Panc1 (cell line): ENCODE measurements at regions not wholly inside any gene's neighbourhood (a gene's known extent, or its start where the extent isn't known, plus 50 kb on each side); places are given as distances from the start of the nearest gene placed in this dataset.

Source experiments
- POLR2AphosphoS5 ChIP-seq: IDR thresholded peaks from 2 replicates; pipeline ENCODE4 v1.6.1; 2012; ENCODE audit warnings: mild to moderate bottlenecking, low read depth, low read length, moderate library complexity
- TCF7L2 ChIP-seq: IDR thresholded peaks from 2 replicates; pipeline ENCODE4 v1.6.1; 2011; ENCODE audit warnings: mild to moderate bottlenecking, low read depth, low read length, inconsistent platforms
- TF ChIP-seq, protein P1 (sequence below): fragments of 450-650 bp; IDR thresholded peaks from 2 replicates; pipeline ENCODE4 v1.5.1; 2017; ENCODE audit warnings: mild to moderate bottlenecking
- TF ChIP-seq, protein P2 (sequence below), 2 experiments: IDR thresholded peaks; 2 replicates each; pipeline ENCODE4 v1.6.1; 2011 to 2012; ENCODE audit warnings: low read depth in 2 of 2, control low read depth in 1 of 2, low read length in 1 of 2, mild to moderate bottlenecking in 1 of 2, moderate library complexity in 1 of 2; ENCODE audit not compliant: insufficient read depth in 1 of 2

DNA sequence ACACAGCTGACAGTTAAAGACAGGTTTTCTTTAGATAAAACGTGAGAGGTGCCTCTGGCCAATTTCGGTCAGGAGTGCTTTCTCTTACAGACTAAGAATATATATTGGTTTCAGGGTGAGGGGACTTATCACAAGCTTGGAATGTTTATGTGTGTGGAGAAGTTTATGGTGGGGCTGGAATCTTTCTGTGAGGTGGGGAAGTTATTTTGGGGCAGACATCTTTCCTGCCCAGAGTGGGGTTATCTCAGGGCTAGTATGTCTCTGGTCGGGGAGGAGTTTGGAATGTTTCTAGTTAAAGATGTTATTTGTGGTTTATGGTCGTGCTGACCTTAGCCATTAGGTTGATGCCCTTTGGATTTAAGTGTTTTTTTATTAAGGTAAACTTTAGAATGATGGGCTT lies 115.2 kb downstream of the SLC5A7 start:
- TF ChIP-seq, protein P1, sequence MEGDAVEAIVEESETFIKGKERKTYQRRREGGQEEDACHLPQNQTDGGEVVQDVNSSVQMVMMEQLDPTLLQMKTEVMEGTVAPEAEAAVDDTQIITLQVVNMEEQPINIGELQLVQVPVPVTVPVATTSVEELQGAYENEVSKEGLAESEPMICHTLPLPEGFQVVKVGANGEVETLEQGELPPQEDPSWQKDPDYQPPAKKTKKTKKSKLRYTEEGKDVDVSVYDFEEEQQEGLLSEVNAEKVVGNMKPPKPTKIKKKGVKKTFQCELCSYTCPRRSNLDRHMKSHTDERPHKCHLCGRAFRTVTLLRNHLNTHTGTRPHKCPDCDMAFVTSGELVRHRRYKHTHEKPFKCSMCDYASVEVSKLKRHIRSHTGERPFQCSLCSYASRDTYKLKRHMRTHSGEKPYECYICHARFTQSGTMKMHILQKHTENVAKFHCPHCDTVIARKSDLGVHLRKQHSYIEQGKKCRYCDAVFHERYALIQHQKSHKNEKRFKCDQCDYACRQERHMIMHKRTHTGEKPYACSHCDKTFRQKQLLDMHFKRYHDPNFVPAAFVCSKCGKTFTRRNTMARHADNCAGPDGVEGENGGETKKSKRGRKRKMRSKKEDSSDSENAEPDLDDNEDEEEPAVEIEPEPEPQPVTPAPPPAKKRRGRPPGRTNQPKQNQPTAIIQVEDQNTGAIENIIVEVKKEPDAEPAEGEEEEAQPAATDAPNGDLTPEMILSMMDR, result no peak
- TF ChIP-seq POLR2AphosphoS5 (no peak), TCF7L2 (no peak)
- TF ChIP-seq, protein P2, sequence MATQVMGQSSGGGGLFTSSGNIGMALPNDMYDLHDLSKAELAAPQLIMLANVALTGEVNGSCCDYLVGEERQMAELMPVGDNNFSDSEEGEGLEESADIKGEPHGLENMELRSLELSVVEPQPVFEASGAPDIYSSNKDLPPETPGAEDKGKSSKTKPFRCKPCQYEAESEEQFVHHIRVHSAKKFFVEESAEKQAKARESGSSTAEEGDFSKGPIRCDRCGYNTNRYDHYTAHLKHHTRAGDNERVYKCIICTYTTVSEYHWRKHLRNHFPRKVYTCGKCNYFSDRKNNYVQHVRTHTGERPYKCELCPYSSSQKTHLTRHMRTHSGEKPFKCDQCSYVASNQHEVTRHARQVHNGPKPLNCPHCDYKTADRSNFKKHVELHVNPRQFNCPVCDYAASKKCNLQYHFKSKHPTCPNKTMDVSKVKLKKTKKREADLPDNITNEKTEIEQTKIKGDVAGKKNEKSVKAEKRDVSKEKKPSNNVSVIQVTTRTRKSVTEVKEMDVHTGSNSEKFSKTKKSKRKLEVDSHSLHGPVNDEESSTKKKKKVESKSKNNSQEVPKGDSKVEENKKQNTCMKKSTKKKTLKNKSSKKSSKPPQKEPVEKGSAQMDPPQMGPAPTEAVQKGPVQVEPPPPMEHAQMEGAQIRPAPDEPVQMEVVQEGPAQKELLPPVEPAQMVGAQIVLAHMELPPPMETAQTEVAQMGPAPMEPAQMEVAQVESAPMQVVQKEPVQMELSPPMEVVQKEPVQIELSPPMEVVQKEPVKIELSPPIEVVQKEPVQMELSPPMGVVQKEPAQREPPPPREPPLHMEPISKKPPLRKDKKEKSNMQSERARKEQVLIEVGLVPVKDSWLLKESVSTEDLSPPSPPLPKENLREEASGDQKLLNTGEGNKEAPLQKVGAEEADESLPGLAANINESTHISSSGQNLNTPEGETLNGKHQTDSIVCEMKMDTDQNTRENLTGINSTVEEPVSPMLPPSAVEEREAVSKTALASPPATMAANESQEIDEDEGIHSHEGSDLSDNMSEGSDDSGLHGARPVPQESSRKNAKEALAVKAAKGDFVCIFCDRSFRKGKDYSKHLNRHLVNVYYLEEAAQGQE (IDR thresholded peaks at IDR 0.05; ENCODE audit: insufficient read depth in 1 of 2, low read depth in 2 of 2, low read length in 1 of 2), result no peak
